HG02885 (cell line): ENCODE measurements at regions not wholly inside any gene's neighbourhood (a gene's known extent, or its start where the extent isn't known, plus 50 kb on each side); places are given as distances from the start of the nearest gene placed in this dataset.
A peak's percentile ranks its signal among the peaks of the same experiment; 100 is the strongest.
"Not testable (repeated sequence)": the region's sequence is repeated elsewhere in the genome, so short reads cannot be mapped to it uniquely, and the experiment has no call there.

Source experiments
- ATAC-seq: cut with Tn5 transposase; IDR thresholded peaks from one replicate; pipeline ENCODE4 v1.9.1; 2021; ENCODE audit warnings: mild to moderate bottlenecking; ENCODE audit not compliant: unreplicated experiment, poor library complexity

DNA sequence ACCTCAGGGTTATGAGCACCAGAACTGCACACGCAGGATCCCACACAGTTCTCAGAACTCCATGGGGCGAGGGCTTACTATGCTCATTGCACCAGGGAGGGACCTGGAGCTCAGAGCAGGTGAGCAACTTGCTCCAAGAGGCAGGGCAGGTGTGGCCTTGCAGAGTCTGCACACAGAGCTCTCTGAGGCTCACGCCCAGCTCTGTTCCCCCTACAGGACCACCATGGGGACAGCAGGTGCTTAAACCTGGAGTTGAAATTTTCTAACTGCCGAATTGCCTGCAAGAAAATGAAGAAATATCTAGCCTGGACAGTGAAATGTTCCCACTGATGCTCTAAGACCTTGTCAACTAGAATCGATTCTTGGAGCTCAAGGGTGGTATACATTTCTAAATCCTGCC lies 49.9 kb upstream of the MSMB start:
- ATAC-seq, result not testable (repeated sequence)

DNA sequence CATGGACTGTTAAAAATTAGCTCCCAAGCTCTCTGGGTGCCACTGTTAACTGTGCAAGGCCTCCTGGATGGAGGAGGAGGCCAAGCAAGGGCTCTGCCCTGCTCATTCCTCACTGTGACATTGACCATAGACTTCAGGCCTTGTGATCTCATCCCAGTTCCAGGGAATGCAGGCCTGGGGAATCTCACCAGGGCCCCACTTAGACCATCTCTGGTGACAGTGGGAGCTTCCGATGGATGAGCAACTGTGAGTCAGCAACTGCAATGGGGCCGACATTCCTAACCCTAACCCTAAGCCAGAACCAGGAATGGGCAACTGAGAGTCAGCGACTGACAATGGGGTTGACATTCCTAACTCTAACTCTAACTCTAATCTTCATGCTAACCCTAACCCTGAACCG lies 50.4 kb upstream of the MSMB start:
- no peak for ATAC-seq

DNA sequence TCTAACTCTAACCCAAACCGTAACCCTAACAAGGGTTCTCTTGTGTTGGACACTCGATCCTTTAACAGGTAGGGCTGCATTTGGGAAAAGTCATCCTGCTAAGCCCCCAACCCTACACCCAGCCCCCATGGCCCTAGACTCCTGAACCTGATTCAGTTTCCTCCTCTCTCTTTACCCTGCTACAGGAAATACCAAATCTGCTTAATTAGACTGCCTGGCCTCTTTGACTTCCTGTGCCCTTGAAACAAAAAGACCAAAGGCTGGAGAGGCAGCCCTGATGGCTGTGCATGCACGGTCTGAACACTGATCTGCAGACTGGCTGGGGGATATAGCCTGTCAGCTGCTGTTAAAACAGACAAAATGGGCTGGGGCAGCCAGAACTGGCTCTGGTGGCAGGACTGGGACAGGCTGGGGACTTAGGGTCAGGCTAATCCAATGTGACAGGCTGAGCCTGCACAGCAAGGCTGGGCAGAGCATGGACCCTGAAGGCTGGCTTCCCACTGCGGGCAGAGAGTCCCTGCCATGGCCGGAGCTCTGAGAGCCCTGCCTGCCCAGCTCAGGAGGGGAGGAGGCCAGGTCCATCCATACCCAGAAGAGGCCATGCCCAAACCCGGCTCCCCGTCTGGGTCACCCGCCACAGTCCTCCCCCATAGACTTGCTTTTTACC lies 51.0 kb upstream of the MSMB start:
- ATAC-seq, result no peak

DNA sequence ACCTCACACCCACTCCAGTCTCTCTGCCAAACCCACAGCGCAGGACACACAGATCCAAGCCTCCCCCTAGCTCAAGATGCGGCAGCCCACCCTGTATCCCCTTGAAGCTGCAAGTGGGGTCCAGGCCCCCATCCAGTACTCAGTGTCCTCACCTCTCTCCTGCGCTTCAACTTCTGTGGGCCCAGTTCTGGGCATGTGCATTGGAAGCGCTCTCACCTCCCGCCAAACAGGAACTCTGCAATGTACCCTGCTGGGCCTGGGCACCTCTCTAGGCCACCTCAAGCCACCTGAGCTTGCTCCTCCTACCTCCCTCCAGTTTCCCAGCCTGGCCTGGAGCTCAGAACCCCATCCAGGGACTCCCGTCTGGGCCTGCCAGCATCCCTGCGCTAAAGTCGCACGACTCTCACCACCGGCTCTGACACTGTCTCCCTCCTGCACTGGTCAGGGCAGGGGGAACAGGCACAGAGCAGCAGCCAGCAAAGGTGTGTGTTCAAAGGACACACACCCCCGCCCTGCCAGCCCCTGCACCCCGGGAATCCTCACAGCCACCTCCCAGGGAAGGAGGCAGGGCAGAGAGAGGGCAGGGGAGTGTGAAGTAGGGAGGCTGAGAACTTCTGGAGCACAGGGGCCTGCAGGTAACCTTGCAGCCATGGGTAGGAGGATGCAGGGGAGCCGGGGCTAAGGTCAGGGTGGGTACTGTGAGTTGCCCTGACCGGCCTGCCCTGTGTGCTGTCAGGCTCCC lies 51.7 kb upstream of the MSMB start:
- ATAC-seq, result no peak

DNA sequence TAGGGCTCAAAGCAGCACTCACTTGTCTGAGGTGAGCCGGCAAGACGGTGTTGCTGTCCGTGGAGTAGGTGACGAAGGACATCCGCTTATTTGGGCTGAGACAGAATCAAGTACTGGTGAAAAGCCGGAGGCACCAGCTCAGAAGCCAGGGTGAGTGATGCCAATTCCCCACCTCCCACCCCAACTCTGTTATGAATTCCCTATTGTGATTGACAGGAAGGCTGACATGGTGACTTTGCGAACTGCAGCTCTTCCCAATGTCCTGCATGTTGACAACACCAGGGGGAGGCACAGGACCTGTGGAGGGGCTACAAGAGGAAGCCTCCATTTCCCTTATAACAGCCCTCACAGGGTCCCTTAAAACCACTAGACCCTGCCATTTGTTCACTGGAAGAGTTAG lies 52.3 kb upstream of the MSMB start:
- no peak for ATAC-seq

DNA sequence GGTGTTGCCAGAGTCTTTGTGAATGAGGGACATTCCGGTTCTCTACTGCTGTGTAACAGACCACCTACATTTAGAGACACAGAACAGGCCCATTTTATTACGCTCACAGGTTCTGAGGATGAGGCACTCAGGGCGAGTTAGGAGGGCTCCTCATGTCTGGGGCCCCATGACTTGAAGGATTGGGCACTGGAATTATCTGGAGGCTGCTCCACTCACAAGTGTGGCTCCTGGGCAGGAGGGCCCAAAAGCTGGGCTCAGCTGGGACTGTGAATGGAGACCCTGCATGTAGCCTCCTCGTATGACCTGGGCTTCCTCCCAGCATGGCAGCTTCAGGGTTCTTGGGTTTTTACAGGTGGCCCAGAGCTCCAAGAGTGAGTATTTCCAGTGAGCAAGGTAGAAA lies 52.9 kb upstream of the MSMB start:
- not testable (repeated sequence) for ATAC-seq

DNA sequence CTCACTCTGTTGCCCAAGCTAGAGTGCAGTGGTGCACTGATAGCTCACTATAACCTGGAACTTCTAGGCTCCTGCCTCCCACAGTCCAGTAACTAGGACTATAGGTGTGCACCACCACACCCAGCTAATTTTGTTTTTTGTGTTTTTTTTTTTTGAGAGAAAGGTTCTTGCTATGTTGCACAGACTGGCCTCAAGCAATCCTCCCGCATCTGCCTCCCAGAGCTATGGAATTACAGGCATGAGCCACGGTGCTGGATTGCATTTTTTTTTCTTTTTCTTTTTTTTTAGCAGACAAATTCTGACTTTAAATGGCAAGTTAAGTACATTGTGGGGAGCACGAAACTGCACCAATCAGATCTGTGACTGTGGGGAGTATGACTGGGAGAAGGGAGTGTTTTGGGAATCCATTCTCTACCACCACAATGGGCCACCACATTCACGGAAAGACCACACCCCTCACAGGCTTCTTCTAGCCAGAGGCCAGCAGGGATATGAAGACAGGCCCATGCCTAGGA lies 58.1 kb upstream of the MSMB start:
- no peak for ATAC-seq

DNA sequence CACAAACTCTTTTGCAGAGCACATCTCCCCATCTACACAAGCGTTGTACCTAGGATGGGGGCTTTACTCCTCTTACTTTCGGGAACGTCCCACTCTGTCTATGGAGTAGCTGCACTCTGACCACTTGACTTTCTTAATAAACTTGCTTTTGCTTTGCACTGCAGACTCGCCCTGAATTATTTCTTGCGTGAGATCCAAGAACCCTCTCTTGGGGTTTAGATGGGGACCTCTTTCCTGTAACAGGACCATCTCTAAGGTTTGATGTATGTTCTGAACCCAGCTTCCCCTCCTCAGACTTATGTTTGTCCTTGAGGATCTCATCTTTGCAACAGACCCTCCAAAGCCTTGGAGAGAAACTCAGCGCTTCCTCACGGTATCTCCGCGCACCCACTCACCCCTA lies 59.3 kb upstream of the MSMB start:
- ATAC-seq, result not testable (repeated sequence)

DNA sequence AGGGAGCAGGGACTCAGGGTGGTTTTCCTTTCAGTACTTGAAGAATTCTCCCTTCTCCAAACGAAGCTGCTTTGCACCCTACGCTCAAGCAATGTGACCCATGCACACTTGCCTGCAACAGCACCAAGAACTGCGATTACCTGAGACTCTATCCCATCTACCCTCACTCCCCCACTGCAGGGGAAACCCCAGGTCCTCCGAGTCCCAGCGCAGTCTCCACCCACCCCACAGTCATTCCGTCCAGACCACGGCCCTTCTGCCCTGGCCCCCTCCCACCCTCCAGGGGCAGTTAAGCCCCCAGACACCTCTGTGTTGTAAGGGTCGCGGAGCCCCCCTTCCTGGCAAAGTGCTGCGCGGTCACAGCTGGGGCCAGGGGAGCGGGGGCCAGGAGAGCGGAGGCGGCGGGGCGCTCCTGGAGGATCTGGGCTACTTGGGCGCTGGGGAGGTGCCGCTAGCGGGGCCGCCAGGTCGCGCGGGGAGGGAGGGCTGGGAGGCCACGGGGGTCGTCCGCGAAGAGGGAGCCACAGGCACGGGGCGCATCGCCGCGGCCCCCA lies 59.9 kb upstream of the MSMB start:
- peak; percentile 27 for ATAC-seq

DNA sequence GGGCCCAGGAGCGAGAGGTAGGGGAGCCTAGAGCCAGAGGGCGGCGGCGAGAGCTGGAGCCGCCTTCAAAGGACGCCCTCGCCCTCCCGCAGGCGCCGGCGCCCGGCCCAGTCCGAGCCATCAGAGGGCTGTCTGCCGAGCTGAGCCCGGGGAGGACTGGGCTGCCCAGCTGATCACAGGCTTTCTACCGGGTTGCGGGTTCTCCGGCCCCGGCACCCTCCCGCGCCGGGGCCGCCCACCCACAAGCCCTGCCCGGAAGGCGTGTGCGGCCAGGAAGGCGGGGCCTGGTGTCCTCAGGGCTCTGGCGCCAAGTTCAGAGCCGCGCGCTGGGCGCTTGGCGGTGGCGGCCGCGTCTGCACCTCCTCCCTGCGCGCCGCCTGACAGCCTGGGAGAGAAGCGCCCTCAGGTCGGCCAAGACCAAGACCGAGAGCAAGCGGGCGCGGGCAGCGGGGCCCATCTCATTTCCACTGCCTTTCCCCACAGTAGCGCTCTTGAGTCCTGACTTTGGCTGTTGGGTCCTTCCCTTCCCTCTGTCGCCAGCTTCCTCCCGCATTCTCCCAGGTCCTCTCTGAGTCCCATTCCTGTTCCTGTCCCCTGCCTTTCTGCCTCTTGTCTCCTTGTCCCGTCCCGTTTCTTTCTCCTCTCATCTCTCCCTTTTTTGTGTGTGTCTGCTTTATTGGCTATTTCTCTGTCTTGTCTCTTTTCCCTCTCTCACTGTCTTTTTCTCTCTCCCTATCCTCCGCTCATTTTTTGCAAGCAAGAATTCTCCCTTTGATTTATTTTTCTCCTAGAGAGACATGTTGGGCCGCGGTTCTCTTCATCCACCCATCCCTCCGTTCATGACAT lies 60.6 kb upstream of the MSMB start:
- peak; percentile 95 for ATAC-seq

DNA sequence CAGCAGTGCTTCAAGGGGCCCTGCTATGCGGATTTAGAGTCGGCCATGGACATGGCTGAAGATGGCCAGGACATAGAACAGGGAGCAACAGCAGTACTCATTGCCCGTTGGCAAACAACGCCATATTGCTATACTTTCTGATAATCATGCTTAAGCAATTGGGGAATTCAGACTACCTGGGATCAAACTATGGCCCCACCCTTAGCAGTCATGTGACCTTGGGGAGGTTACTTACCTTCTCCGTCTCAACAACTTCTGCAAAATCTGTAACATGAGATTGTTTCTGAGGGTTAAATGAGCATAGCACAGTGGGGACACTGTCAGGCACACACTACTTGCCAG lies 62.1 kb upstream of the MSMB start:
- ATAC-seq, result not testable (repeated sequence)

DNA sequence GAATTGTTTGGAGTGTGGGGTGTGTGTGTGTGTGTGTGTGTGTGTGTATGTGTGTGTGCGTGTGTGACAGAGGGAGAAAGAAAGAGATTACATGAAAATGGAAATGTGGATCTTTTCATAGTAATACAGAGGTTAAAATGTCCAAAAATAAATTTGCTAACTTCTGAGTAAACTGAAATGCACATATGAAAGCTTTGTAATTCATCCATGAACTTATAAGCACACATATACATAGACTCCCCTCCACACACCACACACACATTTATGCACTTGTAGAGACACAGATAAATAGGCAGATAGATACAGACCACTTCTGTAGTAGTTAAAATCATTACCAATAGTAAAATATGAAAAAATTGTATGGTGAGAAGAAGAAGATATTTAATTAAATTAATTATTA lies 108.2 kb upstream of the MSMB start:
- not testable (repeated sequence) for ATAC-seq

DNA sequence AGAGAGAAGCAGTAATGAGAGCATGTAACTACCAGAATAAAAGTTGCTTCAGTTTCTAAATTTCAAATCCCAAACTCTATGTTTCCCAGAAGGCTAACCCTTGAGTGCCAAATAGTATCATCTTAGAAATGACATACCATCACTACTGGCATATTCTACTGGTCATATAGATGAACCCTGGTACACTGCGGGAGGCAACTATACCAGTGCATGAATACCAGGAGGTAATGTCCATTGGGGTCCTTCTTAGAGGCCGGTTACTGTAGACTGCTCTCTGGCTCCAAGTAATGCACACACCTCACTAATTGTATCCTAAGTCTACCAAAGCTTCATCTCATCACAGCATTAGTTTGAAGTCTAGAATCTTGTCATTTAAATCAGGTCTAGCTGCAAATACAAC lies 108.6 kb upstream of the MSMB start:
- not testable (repeated sequence) for ATAC-seq

DNA sequence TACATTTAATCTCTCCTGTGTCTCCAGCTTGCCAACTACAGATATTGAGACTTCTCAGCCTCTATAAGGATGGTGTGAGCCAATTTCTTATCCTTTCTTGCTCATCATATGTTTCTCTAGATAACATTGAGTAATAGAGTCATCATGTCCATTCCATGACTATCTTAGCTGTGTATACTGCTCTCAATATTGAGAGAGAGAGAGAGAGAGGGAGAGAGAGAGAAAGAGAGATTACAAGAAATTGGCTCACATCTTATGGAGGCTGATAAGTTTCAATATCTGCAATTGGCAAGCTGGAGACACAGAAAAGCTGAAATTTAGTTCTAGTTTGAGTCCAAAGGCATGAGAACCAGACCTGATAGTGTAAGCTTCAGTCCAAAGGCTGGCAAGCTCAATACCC lies 110.8 kb upstream of the MSMB start:
- not testable (repeated sequence) for ATAC-seq

DNA sequence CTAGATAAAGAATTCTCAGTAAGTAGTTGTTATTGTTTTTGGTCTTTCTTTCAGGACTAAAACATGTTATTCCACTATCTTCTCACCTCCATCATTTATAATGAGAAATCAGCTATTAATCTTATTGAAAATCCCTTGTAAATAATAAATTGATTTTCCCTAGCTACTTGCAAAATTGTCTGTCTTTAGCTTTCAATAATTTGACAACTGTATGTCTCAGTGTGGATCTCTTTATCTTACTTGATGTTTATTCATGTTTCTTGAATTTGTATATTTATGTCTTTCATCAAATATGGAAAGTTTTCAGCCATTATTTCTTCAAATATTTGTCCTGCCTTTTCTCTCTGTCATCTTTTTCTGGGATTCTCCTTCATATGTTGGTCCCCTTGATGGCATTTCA lies 117.1 kb upstream of the ANTXRL start:
- no peak for ATAC-seq

DNA sequence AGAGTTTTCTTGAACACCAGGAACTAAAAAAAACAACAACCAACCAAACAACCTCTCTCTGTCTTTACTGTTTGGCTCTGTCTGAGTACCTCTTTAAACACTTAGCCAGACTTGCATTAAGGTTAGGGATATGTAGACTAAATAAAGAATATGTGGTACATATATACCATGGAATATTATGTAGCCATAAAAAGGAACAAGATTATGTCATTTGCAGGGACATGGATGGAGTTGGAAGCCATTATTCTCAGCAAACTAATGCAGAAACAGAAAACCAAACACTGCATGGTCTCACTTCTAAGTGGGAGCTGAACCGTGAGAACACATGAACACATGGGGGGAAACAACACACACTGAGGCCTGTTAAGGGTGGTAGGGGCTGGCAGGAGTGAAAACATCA lies 116.0 kb upstream of the ANTXRL start:
- ATAC-seq, result no peak

DNA sequence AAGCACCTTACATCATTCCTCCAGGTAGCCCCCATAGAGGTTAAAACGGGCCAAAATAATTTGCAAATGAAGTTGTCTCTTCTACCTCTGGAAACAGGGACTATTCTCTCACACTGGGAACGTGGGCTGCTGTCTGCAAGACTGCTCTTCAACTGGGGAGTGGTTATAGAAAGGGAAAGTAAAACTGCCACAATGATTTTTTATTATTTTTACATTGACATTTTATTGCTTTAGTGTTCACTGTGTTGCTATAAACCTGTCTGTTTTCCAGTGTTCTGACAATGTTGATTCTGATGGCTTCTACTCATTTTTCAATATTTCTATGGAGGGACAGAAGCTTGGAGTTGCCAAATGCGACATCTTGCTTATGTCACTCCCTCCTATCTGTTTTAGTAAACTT lies 115.1 kb upstream of the ANTXRL start:
- ATAC-seq, result no peak

DNA sequence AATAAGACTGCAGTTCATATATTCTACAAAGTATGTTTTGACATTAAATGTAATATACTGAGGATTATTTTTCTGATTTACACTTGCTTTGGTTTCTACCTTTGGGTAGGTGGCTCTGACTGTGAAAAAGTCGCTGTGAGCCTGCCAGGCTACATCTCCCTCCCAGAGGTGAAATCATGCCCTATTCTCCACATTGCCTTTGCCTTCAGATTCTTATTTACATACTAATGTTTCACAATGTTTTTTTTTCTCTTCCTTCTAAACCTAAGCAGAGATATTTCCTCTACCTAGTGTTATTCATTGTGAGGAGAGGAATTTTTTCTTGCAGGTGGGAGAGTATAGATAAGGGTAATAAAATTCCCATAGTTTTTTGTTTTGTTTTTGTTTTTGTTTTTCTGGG lies 111.5 kb upstream of the ANTXRL start:
- no peak for ATAC-seq

DNA sequence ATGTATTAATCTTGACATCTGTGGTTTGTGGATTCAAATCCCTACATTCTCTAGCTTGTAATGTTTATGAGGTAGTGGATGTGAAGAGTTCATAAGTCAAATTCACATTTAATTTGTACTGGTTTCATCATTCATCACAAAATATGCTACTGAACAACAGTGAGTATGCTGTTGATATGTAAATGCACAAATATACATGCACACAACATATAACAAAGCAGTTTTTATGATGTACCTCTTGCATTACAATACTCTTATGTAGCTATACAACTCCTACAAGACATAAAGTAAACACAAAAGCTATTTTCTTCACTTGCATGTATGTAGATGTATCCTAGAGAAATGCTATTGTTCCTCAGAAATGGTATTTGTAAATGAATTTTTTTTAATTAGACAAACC lies 111.0 kb upstream of the ANTXRL start:
- ATAC-seq, result no peak

DNA sequence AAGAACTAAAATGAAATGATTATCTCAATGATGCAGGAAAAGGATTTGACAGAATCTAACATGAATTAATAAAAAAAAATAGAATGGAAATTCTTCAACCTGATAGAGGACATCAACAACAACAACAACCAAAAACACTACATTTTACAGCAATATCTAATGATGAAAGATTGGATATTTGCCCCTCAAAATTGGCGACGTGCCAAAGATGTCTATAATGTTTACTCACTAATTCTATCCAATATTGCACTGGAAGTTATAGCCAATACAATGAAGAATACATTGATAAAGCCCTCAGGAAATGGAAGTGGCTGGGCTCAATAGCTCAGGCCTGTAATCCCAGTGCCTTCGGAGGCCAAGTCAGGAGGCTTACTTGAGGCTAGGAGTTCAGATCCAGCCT lies 99.4 kb upstream of the ANTXRL start:
- ATAC-seq, result not testable (repeated sequence)

DNA sequence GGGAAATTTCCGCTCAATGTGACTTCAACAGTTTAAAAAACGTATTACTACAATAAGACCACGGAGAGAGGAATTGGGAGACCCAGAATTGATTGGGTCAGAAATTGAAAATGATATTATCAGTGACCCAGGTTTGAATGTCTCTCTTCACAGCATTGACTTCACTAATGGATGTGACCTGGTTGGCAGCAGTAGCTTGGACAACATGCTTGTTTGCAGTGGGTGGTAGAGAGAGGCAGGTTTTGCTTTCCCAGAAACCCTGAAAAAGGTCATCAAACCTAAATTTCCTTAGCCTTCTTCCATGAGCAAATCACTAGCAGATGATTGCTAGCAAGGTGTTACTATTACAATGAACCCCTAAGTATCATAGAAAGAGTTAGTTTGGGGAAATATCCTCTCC lies 89.7 kb upstream of the ANTXRL start:
- no peak for ATAC-seq
